H1 (cell line): ENCODE measurements at regions not wholly inside any gene's neighbourhood (a gene's known extent, or its start where the extent isn't known, plus 50 kb on each side); places are given as distances from the start of the nearest gene placed in this dataset.

Experiments used
- EP300 ChIP-seq, 2 experiments: IDR thresholded peaks; 1 replicate in 1 of 2; 2 replicates in 1 of 2; pipeline ENCODE4 v1.6.1; 2011 to 2012; ENCODE audit warnings: low read depth in 2 of 2, low read length in 2 of 2, mild to moderate bottlenecking in 2 of 2, borderline replicate concordance in 1 of 2, inconsistent platforms in 1 of 2, moderate library complexity in 1 of 2
- FOSL1 ChIP-seq: IDR thresholded peaks from 2 replicates; pipeline ENCODE4 v1.6.1; 2011; ENCODE audit warnings: mild to moderate bottlenecking, low read depth, low read length, moderate library complexity; ENCODE audit not compliant: insufficient read depth
- HDAC2 ChIP-seq, 2 experiments: fragments of 300-600 bp in 1 of 2; sonication (generic) in 1 of 2; IDR thresholded peaks; 2 replicates each; pipeline ENCODE4 v1.6.1; 2011 to 2012; ENCODE audit warnings: low read depth in 2 of 2, low read length in 2 of 2, mild to moderate bottlenecking in 2 of 2, moderate library complexity in 2 of 2, borderline replicate concordance in 1 of 2, inconsistent platforms in 1 of 2
- KDM4A ChIP-seq: IDR thresholded peaks from one replicate; pipeline ENCODE4 v1.7.1; 2012; ENCODE audit warnings: low read depth, mild to moderate bottlenecking, moderate library complexity, low read length, inconsistent platforms; ENCODE audit not compliant: severe bottlenecking
- POLR2A ChIP-seq, 2 experiments: IDR thresholded peaks; 1 replicate in 1 of 2; 2 replicates in 1 of 2; pipeline ENCODE4 v1.6.1; 2011; ENCODE audit warnings: low read depth in 2 of 2, low read length in 2 of 2, mild to moderate bottlenecking in 2 of 2; ENCODE audit errors: control extremely low read depth in 1 of 2
- YY1 ChIP-seq: IDR thresholded peaks from 2 replicates; pipeline ENCODE4 v1.6.1; 2011; ENCODE audit warnings: low read depth, mild to moderate bottlenecking, low read length
- TF ChIP-seq, protein P1 (sequence below): IDR thresholded peaks from 2 replicates; pipeline ENCODE4 v1.6.1; 2012; ENCODE audit warnings: inconsistent platforms

DNA sequence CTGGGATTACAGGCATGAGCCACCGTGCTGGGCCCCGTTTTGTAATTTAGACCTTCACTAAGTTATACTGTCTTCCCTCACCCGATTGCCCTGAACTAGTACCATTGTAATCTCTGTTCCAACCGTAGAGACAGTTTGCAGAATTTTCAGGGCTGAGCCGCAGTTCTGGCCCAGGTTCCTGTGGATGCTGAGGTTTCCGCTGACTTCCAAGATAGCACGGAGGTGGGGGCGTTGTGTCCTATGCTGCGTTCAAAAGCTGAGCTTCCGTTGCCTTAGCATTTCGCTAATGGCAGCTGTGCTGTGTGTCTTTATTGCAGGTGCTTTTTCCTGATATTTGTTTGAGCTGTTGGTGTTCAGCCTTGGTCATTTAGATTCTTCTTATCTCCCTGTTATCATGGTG is 137.0 kb downstream of the SOX4 start (continued):
- no peak for TF ChIP-seq POLR2A (IDR thresholded peaks at IDR 0.05; ENCODE audit: control extremely low read depth in 1 of 2, low read depth in 2 of 2, low read length in 2 of 2)
- no peak for TF ChIP-seq EP300 (IDR thresholded peaks at IDR 0.05; ENCODE audit: borderline replicate concordance in 1 of 2, low read depth in 2 of 2, low read length in 2 of 2)
- TF ChIP-seq HDAC2 (IDR thresholded peaks at IDR 0.05; ENCODE audit: borderline replicate concordance in 1 of 2, low read depth in 2 of 2, low read length in 2 of 2) = no peak
- TF ChIP-seq FOSL1 = no peak
- TF ChIP-seq KDM4A = no peak
- TF ChIP-seq, protein P1, sequence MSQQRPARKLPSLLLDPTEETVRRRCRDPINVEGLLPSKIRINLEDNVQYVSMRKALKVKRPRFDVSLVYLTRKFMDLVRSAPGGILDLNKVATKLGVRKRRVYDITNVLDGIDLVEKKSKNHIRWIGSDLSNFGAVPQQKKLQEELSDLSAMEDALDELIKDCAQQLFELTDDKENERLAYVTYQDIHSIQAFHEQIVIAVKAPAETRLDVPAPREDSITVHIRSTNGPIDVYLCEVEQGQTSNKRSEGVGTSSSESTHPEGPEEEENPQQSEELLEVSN = no peak
- TF ChIP-seq YY1 = no peak
- TF ChIP-seq, all 59 proteins: peak for 0
